NCI-H748 (cell line): ENCODE measurements at regions not wholly inside any gene's neighbourhood (a gene's known extent, or its start where the extent isn't known, plus 50 kb on each side); places are given as distances from the start of the nearest gene placed in this dataset.
A peak's percentile ranks its signal among the peaks of the same experiment; 100 is the strongest.

Experiments used
- DNase-seq: peaks from one replicate; lab custom pipeline; 2025; ENCODE audit not compliant: unreplicated experiment; lab: John Stamatoyannopoulos, UW

DNA sequence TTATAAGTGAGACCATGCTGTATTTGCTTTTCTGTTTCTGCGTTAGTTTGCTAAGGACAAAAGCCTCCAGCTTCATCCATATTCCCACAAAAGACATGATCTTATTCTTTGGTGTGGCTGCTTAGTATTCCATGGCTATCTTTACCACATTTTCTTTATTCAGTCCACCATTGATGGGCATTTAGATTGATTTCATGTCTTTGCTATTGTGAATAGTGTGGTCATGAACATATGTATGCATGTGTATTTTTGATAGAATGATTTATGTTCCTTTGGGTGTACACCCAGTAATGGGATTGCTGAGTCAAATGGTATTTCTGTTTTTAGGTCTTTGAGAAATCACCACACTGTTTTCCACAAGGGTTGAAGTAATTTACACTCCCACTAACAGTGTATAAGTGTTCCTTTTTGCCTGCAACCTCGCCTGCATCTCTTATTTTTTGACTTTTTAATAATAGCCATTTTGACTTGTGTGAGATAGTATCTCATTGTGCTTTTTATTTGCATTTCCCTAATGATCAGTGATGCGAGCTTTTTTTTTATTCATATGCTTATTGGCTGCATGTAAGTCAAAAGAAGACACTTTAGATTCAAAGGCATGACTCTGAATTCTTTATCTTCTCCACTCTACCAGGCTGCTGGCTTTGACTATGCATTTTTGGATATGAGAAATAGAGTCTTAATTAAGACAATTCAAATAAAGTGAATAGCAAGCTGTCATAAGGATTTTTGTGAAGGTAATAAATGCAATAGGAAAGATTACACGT lies 183.3 kb upstream of the SYNPR start:
- DNase-seq: no peak

DNA sequence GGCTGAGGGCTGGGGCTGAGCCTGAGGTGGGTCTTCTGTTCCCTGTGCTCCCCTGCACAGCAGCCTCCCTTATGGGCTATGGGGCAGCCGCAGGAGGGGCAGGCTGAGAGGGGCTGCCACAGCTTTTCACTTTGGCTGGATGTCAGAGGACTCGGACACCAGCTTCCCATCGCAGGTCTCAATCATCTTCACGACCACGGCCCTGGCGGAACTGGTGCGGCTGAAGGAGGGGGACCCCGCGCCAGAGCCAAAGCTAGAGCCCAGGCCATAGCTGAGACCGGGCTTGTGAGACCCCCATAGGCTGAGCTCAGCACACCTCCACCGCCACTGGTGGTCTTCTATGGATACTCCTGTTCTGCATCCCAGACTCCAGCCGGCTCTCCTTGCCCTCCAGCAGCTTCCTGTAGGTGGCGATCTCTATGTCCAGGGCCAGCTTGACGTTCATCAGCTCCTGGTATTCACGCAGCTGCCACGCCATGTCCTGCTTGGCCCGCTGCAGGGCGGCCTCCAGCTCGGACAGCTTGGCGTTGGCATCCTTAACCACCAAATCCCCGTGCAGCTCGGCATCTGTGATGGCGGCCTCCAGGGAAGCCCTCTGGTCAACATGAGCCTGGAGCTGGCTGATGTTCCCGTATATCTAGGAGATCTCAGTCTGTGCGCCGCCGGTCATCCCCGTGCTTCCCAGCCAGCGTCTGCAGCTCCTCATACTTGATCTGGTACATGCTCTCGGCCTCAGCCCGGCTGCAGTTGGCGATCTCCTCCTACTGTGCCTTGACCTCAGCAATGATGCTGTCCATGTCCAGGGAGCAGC lies 181.7 kb upstream of the SYNPR start:
- no peak for DNase-seq

GRCh38 chr3:63097396-63097795 lies 180.7 kb upstream of the SYNPR start:
- no peak for DNase-seq

- DNase-seq: no peak
Observed at GRCh38 chr3:63116922-63117321, 161.2 kb upstream of the SYNPR start.

DNA sequence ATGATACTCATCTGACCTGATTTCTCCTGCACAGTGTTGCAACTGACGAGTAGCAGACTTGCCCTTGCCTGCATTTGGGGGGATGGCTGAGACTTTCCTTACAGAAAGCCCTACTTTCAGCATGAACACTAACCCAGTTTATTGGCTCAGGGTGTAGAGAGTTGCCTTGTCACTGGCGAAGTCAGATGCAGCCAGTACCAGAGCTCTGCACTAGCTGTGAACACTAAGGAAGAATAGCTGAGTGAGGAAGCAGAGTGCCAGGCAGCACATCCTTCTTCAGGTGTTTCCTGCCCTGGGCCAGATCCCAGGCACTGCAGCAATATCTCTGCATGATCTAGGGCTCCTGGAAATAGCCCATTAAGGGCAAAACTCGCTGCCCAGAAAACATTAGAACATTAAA lies 154.0 kb upstream of the SYNPR start:
- no peak for DNase-seq

DNA sequence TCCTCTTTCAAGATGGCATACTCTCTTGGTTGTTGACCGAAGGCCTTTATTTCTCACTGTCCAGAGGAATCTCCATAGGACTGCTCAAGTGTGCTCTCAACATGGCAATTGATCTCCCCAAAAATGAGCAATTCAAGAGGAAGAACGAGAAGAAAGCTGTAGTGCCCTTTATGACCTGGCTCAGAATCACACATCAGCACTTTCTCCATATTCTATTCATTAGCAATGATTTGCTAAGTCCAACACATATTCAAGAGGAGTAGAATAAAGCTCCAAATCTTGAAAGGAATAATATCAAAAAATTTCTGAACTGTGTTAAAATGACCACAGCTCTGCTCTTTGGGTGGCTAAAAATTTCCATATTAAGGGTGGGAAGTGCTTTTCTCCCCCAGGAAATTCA lies 151.6 kb upstream of the SYNPR start:
- DNase-seq: no peak

GRCh38 chr3:63128380-63128779 lies 149.7 kb upstream of the SYNPR start:
- DNase-seq: no peak

GRCh38 chr3:63130625-63131024 lies 147.5 kb upstream of the SYNPR start:
- no peak for DNase-seq

- DNase-seq: no peak
Observed at GRCh38 chr3:63132461-63133250, 145.5 kb upstream of the SYNPR start.

DNA sequence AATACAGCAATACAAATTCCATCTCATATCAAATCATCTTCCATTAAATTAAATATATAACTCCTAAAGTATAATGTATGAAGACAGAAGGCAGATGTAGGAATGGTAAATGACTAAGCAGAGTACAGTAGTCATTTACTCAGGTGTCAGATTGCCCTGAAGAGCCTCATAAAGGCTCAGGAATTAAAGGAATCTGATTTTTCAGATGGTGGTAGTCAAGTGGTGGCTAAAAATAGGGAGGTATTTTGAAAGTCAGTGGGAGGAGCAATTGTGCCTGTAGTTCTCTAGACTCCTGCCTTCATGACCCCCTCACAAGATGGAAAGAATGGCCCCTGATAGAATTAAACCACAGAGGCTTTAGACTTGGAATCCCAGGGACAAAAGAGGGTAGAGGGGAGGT lies 142.7 kb upstream of the SYNPR start:
- DNase-seq: peak; percentile 56

GRCh38 chr3:63136249-63136648 lies 141.9 kb upstream of the SYNPR start:
- DNase-seq: peak; percentile 73

- DNase-seq: no peak
Observed at GRCh38 chr3:63142681-63143080, 135.4 kb upstream of the SYNPR start.

DNA sequence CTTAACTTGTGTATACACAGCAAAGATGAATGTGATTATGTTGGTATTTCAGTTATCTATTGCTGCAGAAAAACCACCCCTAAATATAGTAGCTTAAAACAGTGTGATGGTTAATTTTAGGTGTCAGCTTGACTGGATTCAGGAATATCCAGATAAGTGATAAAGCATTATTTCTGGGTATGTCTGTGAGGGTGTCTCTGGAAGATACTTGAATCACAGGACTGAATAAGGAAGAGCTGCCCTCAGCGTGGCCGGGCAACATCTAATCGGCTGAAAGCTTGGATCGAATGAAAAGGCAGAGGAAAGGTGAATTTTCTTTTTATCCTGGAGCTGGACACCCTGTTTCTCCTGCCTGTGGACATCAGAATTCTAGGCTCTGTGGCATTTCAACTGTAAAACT lies 132.0 kb upstream of the SYNPR start:
- no peak for DNase-seq

DNA sequence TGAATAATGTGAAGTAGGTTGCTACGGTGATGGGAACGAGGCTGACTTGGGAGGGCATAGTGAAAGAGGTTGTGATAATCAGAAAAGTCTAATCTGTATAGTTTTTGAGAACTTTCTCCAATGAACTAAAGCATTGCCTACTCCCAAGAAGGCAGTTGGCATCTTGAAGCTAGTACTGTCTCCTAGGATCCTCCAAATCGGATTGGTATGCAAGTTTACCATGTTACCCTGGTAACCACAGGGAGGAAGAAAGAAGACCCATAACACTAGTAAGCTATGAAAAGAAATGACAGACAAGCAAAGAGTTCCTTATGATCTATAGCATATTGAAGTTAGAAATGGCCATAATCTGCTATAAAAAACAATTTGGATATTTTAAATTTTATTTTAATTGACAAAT lies 127.2 kb upstream of the SYNPR start:
- no peak for DNase-seq

- DNase-seq: no peak
Observed at GRCh38 chr3:63151897-63152296, 126.2 kb upstream of the SYNPR start.

DNA sequence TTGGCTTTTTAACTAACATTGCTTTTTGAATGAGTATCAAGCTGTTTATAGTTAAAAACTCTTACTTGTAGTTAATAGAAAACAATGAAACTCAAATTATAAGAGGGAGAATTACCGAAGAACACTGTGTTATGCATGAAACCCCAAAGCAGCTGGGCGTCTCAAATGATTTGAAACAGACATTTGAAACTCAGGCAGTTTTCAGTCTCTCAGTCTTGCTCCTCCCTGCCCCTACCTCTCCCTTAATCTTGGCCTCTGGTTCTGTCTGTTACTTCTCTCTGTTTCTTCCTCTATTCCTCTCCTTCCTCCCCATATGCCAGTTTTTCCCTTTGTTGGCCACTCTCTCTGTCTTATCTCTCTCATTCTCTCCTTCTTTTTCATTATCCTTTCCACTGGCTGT lies 118.3 kb upstream of the SYNPR start:
- no peak for DNase-seq

GRCh38 chr3:63167113-63167512 lies 111.0 kb upstream of the SYNPR start:
- DNase-seq: no peak

- DNase-seq: no peak
Observed at GRCh38 chr3:63168179-63168578, 109.9 kb upstream of the SYNPR start.

GRCh38 chr3:63179862-63180522 lies 98.1 kb upstream of the SYNPR start:
- DNase-seq: no peak

GRCh38 chr3:63192248-63192647 lies 85.9 kb upstream of the SYNPR start:
- DNase-seq: peak; percentile 96

DNA sequence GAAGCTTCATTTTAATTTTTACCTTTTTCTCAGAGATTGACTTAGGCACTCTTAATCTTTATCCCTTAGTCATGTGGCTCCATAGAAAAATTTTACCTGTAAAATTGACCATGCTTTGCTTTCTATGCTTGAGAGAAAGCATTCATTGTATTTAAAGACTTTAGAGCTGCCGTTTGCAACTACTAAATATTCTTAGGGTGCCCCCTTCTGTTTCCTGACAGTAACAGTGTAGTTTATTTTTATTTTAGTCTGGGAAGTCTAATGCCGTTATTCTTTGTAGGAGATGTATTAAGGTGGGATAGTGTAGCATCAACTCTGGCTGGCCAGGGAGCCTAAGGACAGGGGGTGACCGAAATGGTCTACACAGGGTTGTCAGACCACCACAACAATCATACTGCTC lies 84.5 kb upstream of the SYNPR start:
- DNase-seq: peak; percentile 75
